ENCODE measurements at regions not wholly inside any gene's neighbourhood (a gene's known extent, or its start where the extent isn't known, plus 50 kb on each side); places are given as distances from the start of the nearest gene placed in this dataset.
A peak's percentile ranks its signal among the peaks of the same experiment; 100 is the strongest.

GRCh38 chr12:89278862-89279261 is 73.4 kb downstream of the DUSP6 start (continued):
- TF ChIP-seq IRF3 (IDR thresholded peaks at IDR 0.05; ENCODE audit: low read depth, low read length) (no peak), RFX5 (IDR thresholded peaks at IDR 0.05; ENCODE audit: low read length) (no peak)

GRCh38 chr12:89278169-89278568 is 74.1 kb downstream of the DUSP6 start:
- POLR2A ChIA-PET = interaction anchor here (0.8 to 1.3 kb wide), 4 partner anchors 30 to 74 kb away, joined by 3 to 7 read pairs (median 4); partner anchors contain the start of gene DUSP6
- no peak overlapping the region for H3K4me2 ChIP-seq

GRCh38 chr12:89276860-89277259 is 75.4 kb downstream of the DUSP6 start:
- 75% methylated on average over 2 of the region's 2 CpGs for WGBS (ENCODE audit: low lambda C conversion rate)
- Histone ChIP-seq H3K9me3 (no peaks in the 10 kb centered on the region), H2AFZ (ENCODE audit: low read depth) (no peak overlapping the region), H3K9ac (no peak overlapping the region), H3F3A (replicated peaks; ENCODE audit: insufficient read depth) (no peaks in the 10 kb centered on the region), H3K27me3 (ENCODE audit: insufficient read depth) (no peaks in the 10 kb centered on the region), H3K4me2 (no peak overlapping the region), H3K4me3 (ENCODE audit: low read depth in 2 of 2, low read length in 1 of 2) (no peak overlapping the region), H3K4me1 (ENCODE audit: control insufficient read depth in 1 of 2, insufficient read depth in 2 of 2, low read depth in 1 of 2, low read length in 1 of 2) (peaks cover 22 to 24% of the 10 kb centered on the region in 2 experiments; a peak in 3 of 4 replicates), H3K79me2 (ENCODE audit: insufficient read depth) (no peaks in the 10 kb centered on the region), H3K27ac (ENCODE audit: low read depth in 2 of 2, low read length in 1 of 2) (peak overlapping the region in 1 of 2 experiments; percentile 100; a peak in 2 of 4 replicates), H3K36me3 (replicated peaks in 1 of 2; ENCODE audit: control insufficient read depth in 1 of 2, insufficient read depth in 2 of 2, low read length in 1 of 2) (no peaks in the 10 kb centered on the region), H4K20me1 (ENCODE audit: insufficient read depth) (no peaks in the 10 kb centered on the region), H3K9me2 (no peaks in the 10 kb centered on the region)
- CTCF ChIA-PET = interaction anchor here (1.0 to 1.6 kb wide), 4 partner anchors 16 to 184 kb away, joined by 3 read pairs; partner anchors contain the start of gene DUSP6
- no peak for TF ChIP-seq TEAD4 (IDR thresholded peaks at IDR 0.05; ENCODE audit: borderline replicate concordance, insufficient read depth)
- TF ChIP-seq GATA2 (CRISPR knock-in tag; IDR thresholded peaks at IDR 0.05) = no peak
- no peak for TF ChIP-seq IRF3 (IDR thresholded peaks at IDR 0.05; ENCODE audit: low read depth, low read length)
- DNase-seq = no peak
- POLR2A ChIA-PET = interaction anchor here (1.0 kb wide), 1 partner anchor 29 kb away, joined by 3 read pairs; no protein-coding TSS in a partner anchor

More at GRCh38 chr12:89278169-89278568, 74.1 kb downstream of the DUSP6 start:
- no peak overlapping the region for H3K4me3 ChIP-seq (ENCODE audit: low read depth in 2 of 2, low read length in 1 of 2)
- H3K27me3 ChIP-seq (ENCODE audit: insufficient read depth) = no peaks in the 10 kb centered on the region
- H3K9me2 ChIP-seq = no peaks in the 10 kb centered on the region
- H3F3A ChIP-seq (replicated peaks; ENCODE audit: insufficient read depth) = no peaks in the 10 kb centered on the region
- CTCF ChIA-PET = interaction anchor here (0.7 to 1.6 kb wide), 9 partner anchors 13 to 232 kb away, joined by 3 to 7 read pairs (median 3); partner anchors contain the start of gene DUSP6
- H3K79me2 ChIP-seq (ENCODE audit: insufficient read depth) = no peaks in the 10 kb centered on the region
- no peak for DNase-seq
- no peaks in the 10 kb centered on the region for H3K36me3 ChIP-seq (replicated peaks in 1 of 2; ENCODE audit: control insufficient read depth in 1 of 2, insufficient read depth in 2 of 2, low read length in 1 of 2)
- TF ChIP-seq JUND (IDR thresholded peaks at IDR 0.05) (no peak), USF2 (IDR thresholded peaks at IDR 0.05; ENCODE audit: borderline replicate concordance, low read depth, low read length) (no peak), IRF3 (IDR thresholded peaks at IDR 0.05; ENCODE audit: low read depth, low read length) (no peak), ELF1 (IDR thresholded peaks at IDR 0.05) (no peak)
- H3K9ac ChIP-seq = no peak overlapping the region
- H4K20me1 ChIP-seq (ENCODE audit: insufficient read depth) = no peaks in the 10 kb centered on the region
- 95% methylated on average over 4 of the region's 4 CpGs for WGBS (ENCODE audit: low lambda C conversion rate)
- H3K9me3 ChIP-seq = no peaks in the 10 kb centered on the region
- peaks cover 22 to 24% of the 10 kb centered on the region in 2 experiments; a peak in 3 of 4 replicates for H3K4me1 ChIP-seq (ENCODE audit: control insufficient read depth in 1 of 2, insufficient read depth in 2 of 2, low read depth in 1 of 2, low read length in 1 of 2)
- H2AFZ ChIP-seq (ENCODE audit: low read depth) = 0 out of 2 replicates have a peak overlapping the region, but pooled peaks have one; percentile 9
- peak overlapping the region; percentile 10 to 100; a peak in 2 of 4 replicates for H3K27ac ChIP-seq (ENCODE audit: low read depth in 2 of 2, low read length in 1 of 2)
